ENCODE measurements at regions not wholly inside any gene's neighbourhood (a gene's known extent, or its start where the extent isn't known, plus 50 kb on each side); places are given as distances from the start of the nearest gene placed in this dataset.

GRCh38 chr3:176568189-176568588 lies 629.1 kb downstream of the TBL1XR1 start:
- TF ChIP-seq HBP1 (CRISPR knock-in tag; IDR thresholded peaks at IDR 0.05; ENCODE audit: low read depth) = no peak
- TF ChIP-seq ZNF451 (CRISPR knock-in tag; IDR thresholded peaks at IDR 0.05) = no peak
- no peak for TF ChIP-seq LBX2 (CRISPR knock-in tag; IDR thresholded peaks at IDR 0.05; ENCODE audit: borderline replicate concordance)
- no peak for TF ChIP-seq SP1 (IDR thresholded peaks at IDR 0.05)
- TF ChIP-seq SP1 (CRISPR knock-in tag; IDR thresholded peaks at IDR 0.05) = no peak
- no peak for TF ChIP-seq REL (CRISPR knock-in tag; conservative IDR thresholded peaks at IDR 0.05)
- no peak for TF ChIP-seq POLR2A (IDR thresholded peaks at IDR 0.05; ENCODE audit: insufficient read depth in 1 of 2, low read depth in 2 of 2, low read length in 2 of 2)
- no peak for TF ChIP-seq HDAC2 (CRISPR knock-in tag; IDR thresholded peaks at IDR 0.05)
- no peak for TF ChIP-seq CBX2 (IDR thresholded peaks at IDR 0.05; ENCODE audit: low read depth, low read length)
- no peak for TF ChIP-seq CBX2 (CRISPR knock-in tag; IDR thresholded peaks at IDR 0.05; ENCODE audit: low read depth)
- no peak for TF ChIP-seq ZNF317 (CRISPR knock-in tag; IDR thresholded peaks at IDR 0.05)
